PC-3 (cell line): ENCODE measurements at regions not wholly inside any gene's neighbourhood (a gene's known extent, or its start where the extent isn't known, plus 50 kb on each side); places are given as distances from the start of the nearest gene placed in this dataset.

Experiments used
- ATAC-seq: fragments of 200-7000 bp; cut with Tn5 transposase; 2 replicates; pipeline ENCODE4 v1.9.1; 2020; ENCODE audit warnings: mild to moderate bottlenecking, moderate library complexity
- BruUV-seq: library from RNA; stranded (reverse); fragments of 400-500 nt; replicated peaks from 2 replicates; lab custom pipeline; 2021; lab: Mats Ljungman, UMichigan
- CTCF ChIA-PET: fragments of 300-600 bp; sonication (Branson Sonifier 250); formaldehyde crosslinking; loops from one replicate; lab custom pipeline; 2022; ENCODE audit warnings: antibody characterized with exemption; lab: Charles Lee
- POLR2A ChIA-PET: fragments of 300-600 bp; sonication (Branson Sonifier 250); formaldehyde crosslinking; loops from one replicate; lab custom pipeline; 2022; ENCODE audit warnings: antibody characterized with exemption; ENCODE audit not compliant: unreplicated experiment; lab: Charles Lee
- DNase-seq: peaks from one replicate; pipeline ENCODE4 v3.0.0-alpha.2; 2015
- H2AFZ ChIP-seq: fragments of 300-600 bp; sonication (generic); 2 replicates; pipeline ENCODE4 v1.6.0; 2016; ENCODE audit warnings: antibody characterized with exemption, low read length
- H3F3A ChIP-seq: fragments of 300-600 bp; sonication (generic); one replicate; pipeline ENCODE4 v1.6.0; 2017; ENCODE audit warnings: antibody characterized with exemption, low read length, control low read depth, mild to moderate bottlenecking; ENCODE audit not compliant: unreplicated experiment
- H3K27ac ChIP-seq: fragments of 300-600 bp; sonication (generic); 2 replicates; pipeline ENCODE4 v1.5.1; 2016; ENCODE audit warnings: mild to moderate bottlenecking, low read length
- H3K27me3 ChIP-seq: fragments of 300-600 bp; sonication (generic); 2 replicates; pipeline ENCODE4 v1.6.1; 2016; ENCODE audit warnings: low read length, mixed read lengths
- H3K36me3 ChIP-seq: fragments of 300-600 bp; sonication (generic); 2 replicates; pipeline ENCODE4 v1.6.1; 2016; ENCODE audit warnings: low read depth, mixed run types, low read length, mixed read lengths
- H3K4me1 ChIP-seq: fragments of 300-600 bp; sonication (generic); 2 replicates; pipeline ENCODE4 v1.5.1; 2016; ENCODE audit warnings: low read length; ENCODE audit not compliant: insufficient read depth
- H3K4me2 ChIP-seq: fragments of 300-600 bp; sonication (generic); 2 replicates; pipeline ENCODE4 v1.6.0; 2016; ENCODE audit warnings: low read length
- H3K4me3 ChIP-seq: fragments of 300-600 bp; sonication (generic); 2 replicates; pipeline ENCODE4 v1.5.1; 2016; ENCODE audit warnings: mild to moderate bottlenecking, low read length, mixed read lengths
- H3K79me2 ChIP-seq: fragments of 300-600 bp; sonication (generic); 2 replicates; pipeline ENCODE4 v1.6.1; 2017; ENCODE audit warnings: low read length, mixed read lengths
- H3K9ac ChIP-seq: fragments of 300-600 bp; sonication (generic); 2 replicates; pipeline ENCODE4 v1.6.0; 2016; ENCODE audit warnings: mild to moderate bottlenecking, low read length
- H3K9me2 ChIP-seq: fragments of 300-600 bp; sonication (generic); replicated peaks from 2 replicates; pipeline ENCODE4 v1.6.1; 2016; ENCODE audit warnings: mixed run types, low read length, mixed read lengths
- H3K9me3 ChIP-seq: fragments of 300-600 bp; sonication (generic); 2 replicates; pipeline ENCODE4 v1.6.1; 2016; ENCODE audit warnings: low read length, mixed read lengths
- H4K20me1 ChIP-seq: fragments of 300-600 bp; sonication (generic); 2 replicates; pipeline ENCODE4 v1.6.1; 2016; ENCODE audit warnings: low read length, mixed read lengths
- CTCF ChIP-seq: fragments of 300-600 bp; sonication (generic); conservative IDR thresholded peaks from 2 replicates; pipeline ENCODE4 v1.5.1; 2017; ENCODE audit warnings: antibody characterized with exemption, low read depth, mild to moderate bottlenecking, low read length
- EZH2 ChIP-seq: fragments of 300-600 bp; sonication (generic); IDR thresholded peaks from one replicate; pipeline ENCODE4 v1.6.1; 2017; ENCODE audit warnings: antibody characterized with exemption, mild to moderate bottlenecking, low read length; ENCODE audit not compliant: unreplicated experiment
- EZH2phosphoT487 ChIP-seq: fragments of 300-600 bp; sonication (generic); IDR thresholded peaks from 2 replicates; pipeline ENCODE4 v1.6.1; 2018; ENCODE audit warnings: mild to moderate bottlenecking, antibody characterized with exemption, low read length, borderline replicate concordance
- intact Hi-C: fragments of 100-400 bp; cut with micrococcal nuclease; formaldehyde crosslinking; loops from 2 replicates; pipeline ENCODE4 v1.9.0; 2023

DNA sequence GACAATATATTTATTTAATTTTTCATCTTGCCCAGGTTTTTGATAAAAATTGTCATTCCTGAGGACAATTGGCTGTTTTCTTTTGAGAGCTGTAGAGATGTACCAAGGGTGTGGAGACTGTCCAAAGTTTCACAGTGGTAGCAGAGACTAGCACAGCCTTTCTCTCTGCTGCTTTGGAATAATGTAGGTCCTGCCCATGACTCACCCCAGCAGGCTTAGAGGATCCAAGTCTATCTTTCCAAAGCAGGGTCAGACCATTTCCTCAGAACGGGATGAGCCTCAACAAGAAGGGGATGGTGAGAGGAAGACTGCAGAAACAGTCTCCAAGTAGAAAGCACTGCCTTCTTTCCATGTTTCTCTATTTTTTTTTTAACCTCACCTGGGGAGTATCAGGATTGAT is 131.5 kb upstream of the RPL34 start:
- no peak for TF ChIP-seq CTCF
- TF ChIP-seq EZH2 = no peak
- no peak for TF ChIP-seq EZH2phosphoT487
- intact Hi-C loops = no loop called here
- ChIA-PET CTCF (no interaction called here), POLR2A (no interaction called here)
- Histone ChIP-seq H3K36me3 (no peaks in the 10 kb centered on the region), H3K27ac (no peak overlapping the region), H3K9me3 (no peaks in the 10 kb centered on the region), H3K4me1 (no peaks in the 10 kb centered on the region), H3K9ac (no peak overlapping the region), H3K9me2 (no peaks in the 10 kb centered on the region), H3K4me2 (no peak overlapping the region), H4K20me1 (no peaks in the 10 kb centered on the region), H3F3A (no peaks in the 10 kb centered on the region), H3K27me3 (no peaks in the 10 kb centered on the region), H3K79me2 (no peaks in the 10 kb centered on the region), H3K4me3 (no peak overlapping the region), H2AFZ (no peak overlapping the region)
- no peak for ATAC-seq
- DNase-seq = no peak
- BruUV-seq = no TSS peak

DNA sequence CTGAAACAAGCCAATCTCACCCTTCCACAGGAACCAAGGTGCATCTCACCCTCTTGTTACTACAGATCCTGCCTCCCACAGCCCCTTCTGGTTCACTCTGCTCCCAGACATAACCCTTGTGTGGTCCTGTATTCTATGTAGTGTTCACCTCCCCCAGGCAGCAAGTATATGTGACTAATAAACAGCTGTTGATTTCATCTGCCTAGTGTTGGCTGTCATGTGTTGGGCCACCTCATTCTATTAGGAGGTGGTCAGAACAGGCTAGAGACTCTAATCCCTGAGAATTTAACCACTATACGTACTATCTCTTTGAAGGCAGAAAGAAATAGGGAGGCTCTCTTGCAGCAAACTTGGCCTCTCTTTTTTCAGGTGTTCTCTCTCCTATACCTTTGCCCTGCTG is 134.3 kb upstream of the RPL34 start:
- Histone ChIP-seq H3K36me3 (no peaks in the 10 kb centered on the region), H3F3A (no peaks in the 10 kb centered on the region), H4K20me1 (no peaks in the 10 kb centered on the region), H3K9me3 (no peaks in the 10 kb centered on the region), H2AFZ (no peak overlapping the region), H3K4me2 (no peak overlapping the region), H3K4me3 (no peak overlapping the region), H3K4me1 (no peaks in the 10 kb centered on the region), H3K9me2 (no peaks in the 10 kb centered on the region), H3K79me2 (no peaks in the 10 kb centered on the region), H3K27me3 (no peaks in the 10 kb centered on the region), H3K27ac (no peak overlapping the region), H3K9ac (no peak overlapping the region)
- TF ChIP-seq EZH2phosphoT487 = no peak
- no peak for TF ChIP-seq CTCF
- no peak for TF ChIP-seq EZH2
- intact Hi-C loops = no loop called here
- no TSS peak for BruUV-seq
- DNase-seq = no peak
- ATAC-seq = no peak
- ChIA-PET CTCF (no interaction called here), POLR2A (no interaction called here)

DNA sequence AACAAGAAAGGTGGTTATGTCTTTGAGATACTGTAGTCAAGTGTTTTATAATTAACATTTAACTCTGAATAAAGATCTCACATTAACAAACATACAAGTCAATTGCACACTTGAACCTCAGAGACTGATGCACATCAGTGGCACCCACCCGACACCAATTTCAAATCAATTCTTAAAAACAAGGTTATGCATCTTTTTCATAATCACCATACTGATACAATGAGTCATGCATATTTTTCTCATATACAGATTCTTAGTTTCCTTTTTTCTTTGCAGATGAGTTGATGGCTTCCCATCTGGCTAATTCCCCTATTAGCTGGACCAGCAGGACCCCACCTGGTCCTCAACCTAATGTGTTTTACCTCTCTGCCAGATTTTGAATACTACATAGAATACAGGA is 136.2 kb upstream of the RPL34 start:
- no peak for DNase-seq
- Histone ChIP-seq H3K36me3 (no peaks in the 10 kb centered on the region), H3K79me2 (no peaks in the 10 kb centered on the region), H3K9ac (no peak overlapping the region), H2AFZ (no peak overlapping the region), H3K27ac (no peak overlapping the region), H3K4me3 (no peak overlapping the region), H3K9me2 (no peaks in the 10 kb centered on the region), H3K4me1 (no peaks in the 10 kb centered on the region), H4K20me1 (no peaks in the 10 kb centered on the region), H3K9me3 (no peaks in the 10 kb centered on the region), H3K4me2 (no peak overlapping the region), H3F3A (no peaks in the 10 kb centered on the region), H3K27me3 (no peaks in the 10 kb centered on the region)
- intact Hi-C loops = no loop called here
- ChIA-PET CTCF (no interaction called here), POLR2A (no interaction called here)
- ATAC-seq = no peak
- BruUV-seq = no TSS peak
- no peak for TF ChIP-seq EZH2
- TF ChIP-seq CTCF = no peak
- TF ChIP-seq EZH2phosphoT487 = no peak
